Caco-2 (cell line): ENCODE measurements at regions not wholly inside any gene's neighbourhood (a gene's known extent, or its start where the extent isn't known, plus 50 kb on each side); places are given as distances from the start of the nearest gene placed in this dataset.

Source experiments
- BruUV-seq: library from RNA; stranded (reverse); fragments of 400-500 nt; replicated peaks from 2 replicates; lab custom pipeline; 2021; lab: Mats Ljungman, UMichigan
- CTCF ChIA-PET: fragments of 300-600 bp; sonication (Branson Sonifier 250); formaldehyde crosslinking; loops from one replicate; lab custom pipeline; 2022; ENCODE audit warnings: antibody characterized with exemption; lab: Charles Lee
- POLR2A ChIA-PET: fragments of 300-600 bp; sonication (Branson Sonifier 250); formaldehyde crosslinking; loops from one replicate; lab custom pipeline; 2022; ENCODE audit warnings: antibody characterized with exemption; lab: Charles Lee
- DNase-seq, 2 experiments: peaks; one replicate each; pipeline versions ENCODE4 v3.0.0 to v3.0.0-alpha.2; 2020 to 2022
- H3K27me3 ChIP-seq: replicated peaks from 2 replicates; pipeline ENCODE4 v1.6.0; 2011; ENCODE audit warnings: low read length; ENCODE audit not compliant: control insufficient read depth, insufficient read depth
- H3K36me3 ChIP-seq: 2 replicates; pipeline ENCODE4 v1.5.1; 2011; ENCODE audit warnings: low read length; ENCODE audit not compliant: control insufficient read depth, insufficient read depth
- H3K4me1 ChIP-seq: fragments of 250-450 bp; sonication (Bioruptor Pico); 2 replicates; pipeline ENCODE4 v1.5.1; 2020; ENCODE audit warnings: mild to moderate bottlenecking
- H3K4me3 ChIP-seq: 2 replicates; pipeline ENCODE4 v1.5.1; 2011; ENCODE audit warnings: low read depth, mild to moderate bottlenecking, control low read depth, low read length
- H3K9me3 ChIP-seq: fragments of 250-450 bp; sonication (Bioruptor Pico); 2 replicates; pipeline ENCODE4 v1.5.1; 2020; ENCODE audit warnings: mild to moderate bottlenecking, moderate library complexity
- H3K27ac Mint-ChIP-seq: one replicate; pipeline ENCODE4 v1.8.0; 2022; ENCODE audit warnings: mixed read lengths; ENCODE audit not compliant: unreplicated experiment
- H3K27me3 Mint-ChIP-seq: one replicate; pipeline ENCODE4 v1.8.0; 2022; ENCODE audit warnings: mixed read lengths; ENCODE audit not compliant: insufficient read depth, unreplicated experiment
- H3K36me3 Mint-ChIP-seq: one replicate; pipeline ENCODE4 v1.8.0; 2022; ENCODE audit warnings: mild to moderate bottlenecking, mixed read lengths; ENCODE audit not compliant: insufficient read depth, unreplicated experiment
- H3K4me1 Mint-ChIP-seq: one replicate; pipeline ENCODE4 v1.8.0; 2022; ENCODE audit warnings: low read depth, mixed read lengths; ENCODE audit not compliant: unreplicated experiment
- H3K4me3 Mint-ChIP-seq: one replicate; pipeline ENCODE4 v1.8.0; 2022; ENCODE audit warnings: mild to moderate bottlenecking, moderate library complexity, mixed read lengths; ENCODE audit not compliant: unreplicated experiment
- H3K9me3 Mint-ChIP-seq: one replicate; pipeline ENCODE4 v1.8.0; 2022; ENCODE audit warnings: mixed read lengths; ENCODE audit not compliant: unreplicated experiment
- CTCF ChIP-seq, 2 experiments: fragments of 200-600 bp in 1 of 2; IDR thresholded peaks; 1 replicate in 1 of 2; 2 replicates in 1 of 2; pipeline versions ENCODE4 v1.5.1 to v1.8.0; 2011 to 2022; ENCODE audit warnings: antibody characterized with exemption in 1 of 2, control low read depth in 1 of 2, inconsistent platforms in 1 of 2, low read depth in 1 of 2, low read length in 1 of 2, mild to moderate bottlenecking in 1 of 2, moderate library complexity in 1 of 2; ENCODE audit not compliant: insufficient read depth in 1 of 2, severe bottlenecking in 1 of 2, unreplicated experiment in 1 of 2
- intact Hi-C: fragments of 100-400 bp; cut with micrococcal nuclease; formaldehyde crosslinking; loops from one replicate; pipeline ENCODE4 v1.10.0; 2022; ENCODE audit not compliant: unreplicated experiment

GRCh38 chr1:217182992-217183391 is 447.9 kb downstream of the GPATCH2 start:
- no peak overlapping the region for H3K4me3 ChIP-seq
- H3K36me3 Mint-ChIP-seq, result no peaks in the 10 kb centered on the region
- intact Hi-C loops, result no loop called here
- H3K9me3 ChIP-seq, result peaks cover 6% of the 10 kb centered on the region; the same call in 1 of the 2 replicates
- CTCF ChIA-PET, result no interaction called here
- BruUV-seq, result no TSS peak
- no peak overlapping the region for H3K4me3 Mint-ChIP-seq
- H3K27me3 Mint-ChIP-seq, result peaks cover 3% of the 10 kb centered on the region
- H3K4me1 Mint-ChIP-seq, result no peaks in the 10 kb centered on the region
- TF ChIP-seq CTCF (IDR thresholded peaks at IDR 0.05; ENCODE audit: insufficient read depth in 1 of 2, low read depth in 1 of 2, low read length in 1 of 2, severe bottlenecking in 1 of 2, unreplicated experiment in 1 of 2), result no peak
- no peaks in the 10 kb centered on the region for H3K27me3 ChIP-seq
- peaks cover 18% of the 10 kb centered on the region for H3K9me3 Mint-ChIP-seq
- POLR2A ChIA-PET, result no interaction called here
- 0 out of 2 replicates have a peak, but pooled peaks cover 10% of the 10 kb centered on the region for H3K4me1 ChIP-seq
- no peak for DNase-seq
- no peak overlapping the region for H3K27ac Mint-ChIP-seq
- no peaks in the 10 kb centered on the region for H3K36me3 ChIP-seq

GRCh38 chr1:217181756-217182155 is 449.1 kb downstream of the GPATCH2 start:
- H3K4me3 ChIP-seq, result no peak overlapping the region
- ChIA-PET POLR2A (no interaction called here), CTCF (no interaction called here)
- TF ChIP-seq CTCF (IDR thresholded peaks at IDR 0.05; ENCODE audit: insufficient read depth in 1 of 2, low read depth in 1 of 2, low read length in 1 of 2, severe bottlenecking in 1 of 2, unreplicated experiment in 1 of 2), result no peak
- 0 out of 2 replicates have a peak, but pooled peaks cover 10% of the 10 kb centered on the region for H3K4me1 ChIP-seq
- intact Hi-C loops, result no loop called here
- no peaks in the 10 kb centered on the region for H3K27me3 ChIP-seq
- no peak overlapping the region for H3K4me3 Mint-ChIP-seq
- DNase-seq, result no peak
- H3K27me3 Mint-ChIP-seq, result peaks cover 3% of the 10 kb centered on the region
- H3K36me3 Mint-ChIP-seq, result no peaks in the 10 kb centered on the region
- peaks cover 6% of the 10 kb centered on the region for H3K9me3 Mint-ChIP-seq
- no peak overlapping the region for H3K27ac Mint-ChIP-seq
- no TSS peak for BruUV-seq
- H3K9me3 ChIP-seq, result peaks cover 6% of the 10 kb centered on the region; the same call in 1 of the 2 replicates
- H3K4me1 Mint-ChIP-seq, result no peaks in the 10 kb centered on the region
- no peaks in the 10 kb centered on the region for H3K36me3 ChIP-seq

- Mint-ChIP-seq H3K36me3 (no peaks in the 10 kb centered on the region), H3K4me1 (no peaks in the 10 kb centered on the region), H3K27ac (no peak overlapping the region), H3K9me3 (peaks cover 6% of the 10 kb centered on the region), H3K27me3 (peaks cover 3% of the 10 kb centered on the region), H3K4me3 (no peak overlapping the region)
- BruUV-seq, result no TSS peak
- Histone ChIP-seq H3K36me3 (no peaks in the 10 kb centered on the region), H3K27me3 (no peaks in the 10 kb centered on the region), H3K9me3 (peaks cover 5% of the 10 kb centered on the region; the same call in 1 of the 2 replicates), H3K4me3 (no peak overlapping the region), H3K4me1 (0 out of 2 replicates have a peak, but pooled peaks cover 10% of the 10 kb centered on the region)
- POLR2A ChIA-PET, result no interaction called here
- no peak for DNase-seq
- CTCF ChIA-PET, result no interaction called here
- no peak for TF ChIP-seq CTCF (IDR thresholded peaks at IDR 0.05; ENCODE audit: insufficient read depth in 1 of 2, low read depth in 1 of 2, low read length in 1 of 2, severe bottlenecking in 1 of 2, unreplicated experiment in 1 of 2)
- intact Hi-C loops, result no loop called here
These were observed 449.6 kb downstream of the GPATCH2 start for GRCh38 chr1:217181176-217181746.
